Upper lobe of right lung (tissue), 1 donor: ENCODE measurements at regions not wholly inside any gene's neighbourhood (a gene's known extent, or its start where the extent isn't known, plus 50 kb on each side); places are given as distances from the start of the nearest gene placed in this dataset.
A peak's percentile ranks its signal among the peaks of the same experiment; 100 is the strongest.

Experiments
- ATAC-seq: fragments of 200-7000 bp; cut with Tn5 transposase; one replicate; pipeline ENCODE4 v1.9.1; 2020; ENCODE audit warnings: mild to moderate bottlenecking, moderate library complexity
- DNase-seq: peaks from one replicate; pipeline ENCODE4 v3.0.0-alpha.2; 2020
- H3K27ac ChIP-seq: fragments of 200-600 bp; one replicate; pipeline ENCODE4 v1.8.0; 2022
- H3K27me3 ChIP-seq: fragments of 200-600 bp; one replicate; pipeline ENCODE4 v1.8.0; 2022; ENCODE audit warnings: mild to moderate bottlenecking
- H3K36me3 ChIP-seq: fragments of 200-600 bp; one replicate; pipeline ENCODE4 v1.8.0; 2022
- H3K4me1 ChIP-seq: fragments of 200-600 bp; one replicate; pipeline ENCODE4 v1.8.0; 2022
- H3K4me3 ChIP-seq: fragments of 200-600 bp; one replicate; pipeline ENCODE4 v1.8.0; 2022; ENCODE audit warnings: mild to moderate bottlenecking
- H3K9me3 ChIP-seq: fragments of 200-600 bp; one replicate; pipeline ENCODE4 v1.8.0; 2022
- intact Hi-C: fragments of 100-400 bp; cut with DNase I; formaldehyde crosslinking; loops from one replicate; pipeline ENCODE4 v1.11.0; 2022
- TF ChIP-seq, protein P1 (sequence below): fragments of 200-600 bp; IDR thresholded peaks from one replicate; pipeline ENCODE4 v1.8.0; 2022; ENCODE audit warnings: antibody characterized with exemption
- donor health status: DM: no; HTN: yes; CAD: no; lungs with severe emphysema.

DNA sequence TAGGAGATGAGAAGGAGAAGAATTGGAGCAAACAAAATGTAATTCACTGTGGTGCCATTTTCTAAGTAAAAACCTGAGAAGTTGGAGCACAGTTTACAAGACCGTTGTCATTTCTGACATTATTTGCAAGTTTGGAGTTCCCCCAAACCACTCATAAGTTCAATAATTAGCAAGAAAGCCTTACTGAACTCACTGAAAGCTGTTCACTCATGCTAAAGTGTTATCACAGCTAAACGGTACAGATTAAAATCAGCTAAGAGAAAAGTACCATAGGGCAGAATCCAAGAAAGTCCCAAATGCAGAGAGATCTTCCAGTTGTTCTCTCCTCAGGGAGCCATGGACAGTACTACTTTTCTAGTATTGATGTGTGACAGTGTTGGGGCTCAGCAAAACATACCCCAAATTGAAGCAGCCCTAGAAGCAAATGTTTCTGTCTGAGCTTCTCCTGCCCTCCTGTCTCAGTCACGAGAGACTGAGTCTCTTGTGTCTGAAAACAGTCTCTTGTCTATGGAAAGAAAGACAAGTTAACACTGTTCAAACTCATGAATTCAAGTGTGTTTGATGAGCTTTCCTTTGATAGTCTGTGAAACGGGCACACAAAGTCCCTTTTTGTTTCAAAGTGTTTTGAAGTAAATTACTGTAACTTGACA lies 221.2 kb downstream of the GABRG2 start:
- no peaks in the 10 kb centered on the region for H3K4me1 ChIP-seq
- ATAC-seq: no peak
- TF ChIP-seq, protein P1, sequence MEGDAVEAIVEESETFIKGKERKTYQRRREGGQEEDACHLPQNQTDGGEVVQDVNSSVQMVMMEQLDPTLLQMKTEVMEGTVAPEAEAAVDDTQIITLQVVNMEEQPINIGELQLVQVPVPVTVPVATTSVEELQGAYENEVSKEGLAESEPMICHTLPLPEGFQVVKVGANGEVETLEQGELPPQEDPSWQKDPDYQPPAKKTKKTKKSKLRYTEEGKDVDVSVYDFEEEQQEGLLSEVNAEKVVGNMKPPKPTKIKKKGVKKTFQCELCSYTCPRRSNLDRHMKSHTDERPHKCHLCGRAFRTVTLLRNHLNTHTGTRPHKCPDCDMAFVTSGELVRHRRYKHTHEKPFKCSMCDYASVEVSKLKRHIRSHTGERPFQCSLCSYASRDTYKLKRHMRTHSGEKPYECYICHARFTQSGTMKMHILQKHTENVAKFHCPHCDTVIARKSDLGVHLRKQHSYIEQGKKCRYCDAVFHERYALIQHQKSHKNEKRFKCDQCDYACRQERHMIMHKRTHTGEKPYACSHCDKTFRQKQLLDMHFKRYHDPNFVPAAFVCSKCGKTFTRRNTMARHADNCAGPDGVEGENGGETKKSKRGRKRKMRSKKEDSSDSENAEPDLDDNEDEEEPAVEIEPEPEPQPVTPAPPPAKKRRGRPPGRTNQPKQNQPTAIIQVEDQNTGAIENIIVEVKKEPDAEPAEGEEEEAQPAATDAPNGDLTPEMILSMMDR: no peak
- H3K36me3 ChIP-seq: no peaks in the 10 kb centered on the region
- H3K27me3 ChIP-seq: no peaks in the 10 kb centered on the region
- no peak overlapping the region for H3K27ac ChIP-seq
- DNase-seq: no peak
- H3K4me3 ChIP-seq: no peak overlapping the region
- intact Hi-C loops: no loop called here
- H3K9me3 ChIP-seq: no peaks in the 10 kb centered on the region

DNA sequence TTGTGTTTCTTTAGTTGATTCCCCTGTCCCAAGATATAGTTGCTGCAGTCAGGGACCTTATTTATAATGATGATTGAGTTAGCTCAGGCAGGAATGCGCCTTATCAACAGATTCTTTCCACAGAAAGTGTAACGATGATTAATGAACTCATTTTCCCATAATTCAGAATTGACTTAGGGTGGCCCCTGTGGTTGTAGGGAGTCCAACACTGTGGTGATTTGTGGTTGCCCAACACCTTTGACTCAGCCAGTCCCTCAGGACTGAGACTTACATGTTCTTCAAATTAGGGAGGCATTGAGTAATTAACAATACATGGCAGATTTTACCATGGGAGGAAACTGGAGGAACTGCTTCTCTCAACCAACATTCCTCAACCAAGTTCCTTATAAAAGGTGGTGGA lies 221.9 kb downstream of the GABRG2 start:
- ATAC-seq (no peak), DNase-seq (no peak)
- TF ChIP-seq, protein P1: no peak
- Histone ChIP-seq H3K9me3 (no peaks in the 10 kb centered on the region), H3K4me3 (no peak overlapping the region), H3K27me3 (no peaks in the 10 kb centered on the region), H3K36me3 (no peaks in the 10 kb centered on the region), H3K4me1 (no peaks in the 10 kb centered on the region), H3K27ac (no peak overlapping the region)
- intact Hi-C loops: no loop called here

DNA sequence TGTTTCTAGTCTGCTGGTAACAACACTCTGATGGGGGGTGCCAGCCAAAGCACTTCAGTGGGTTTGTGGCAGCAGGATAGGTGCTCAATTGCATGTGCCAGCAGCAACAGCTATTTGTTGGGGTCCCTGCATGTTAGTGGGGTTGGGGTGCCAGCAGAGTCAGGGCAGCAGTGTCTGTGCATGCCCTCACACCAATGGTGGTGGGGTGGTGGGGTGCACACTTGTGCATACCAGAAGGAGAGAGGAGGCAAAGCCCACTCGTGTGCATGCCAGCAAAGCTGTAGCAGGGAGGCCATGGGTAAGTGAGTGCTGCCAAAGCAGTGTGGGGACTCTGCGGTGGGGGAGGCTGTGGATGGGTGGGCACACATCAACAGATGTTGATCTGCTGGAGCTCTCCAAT lies 232.2 kb downstream of the GABRG2 start:
- TF ChIP-seq, protein P1: no peak
- DNase-seq: peak; percentile 29
- Histone ChIP-seq H3K9me3 (no peaks in the 10 kb centered on the region), H3K27ac (no peak overlapping the region), H3K4me1 (no peaks in the 10 kb centered on the region), H3K4me3 (no peak overlapping the region), H3K36me3 (no peaks in the 10 kb centered on the region), H3K27me3 (no peaks in the 10 kb centered on the region)
- intact Hi-C loops: no loop called here
- ATAC-seq: no peak

DNA sequence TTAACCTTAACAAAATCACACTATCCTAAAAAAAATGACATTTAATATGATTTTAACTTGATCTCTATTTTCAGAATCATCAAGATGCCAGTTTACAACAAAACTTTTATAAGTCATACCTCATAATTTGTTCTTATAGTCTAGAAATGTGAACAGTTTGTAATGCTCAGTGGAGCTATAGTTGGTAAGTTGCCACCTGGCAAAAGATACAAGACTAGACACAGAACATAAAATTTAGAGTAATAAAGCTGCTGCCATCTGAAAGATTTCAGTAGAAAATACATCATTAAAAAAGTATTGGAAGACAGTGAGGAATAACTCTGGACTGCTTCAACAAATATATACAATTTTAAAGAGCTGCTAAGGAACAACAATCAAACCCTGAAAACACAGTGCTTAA lies 233.8 kb downstream of the GABRG2 start:
- no peak overlapping the region for H3K27ac ChIP-seq
- H3K9me3 ChIP-seq: no peaks in the 10 kb centered on the region
- H3K4me3 ChIP-seq: no peak overlapping the region
- no peak for DNase-seq
- no peaks in the 10 kb centered on the region for H3K4me1 ChIP-seq
- TF ChIP-seq, protein P1: no peak
- ATAC-seq: no peak
- H3K27me3 ChIP-seq: no peaks in the 10 kb centered on the region
- intact Hi-C loops: no loop called here
- no peaks in the 10 kb centered on the region for H3K36me3 ChIP-seq

DNA sequence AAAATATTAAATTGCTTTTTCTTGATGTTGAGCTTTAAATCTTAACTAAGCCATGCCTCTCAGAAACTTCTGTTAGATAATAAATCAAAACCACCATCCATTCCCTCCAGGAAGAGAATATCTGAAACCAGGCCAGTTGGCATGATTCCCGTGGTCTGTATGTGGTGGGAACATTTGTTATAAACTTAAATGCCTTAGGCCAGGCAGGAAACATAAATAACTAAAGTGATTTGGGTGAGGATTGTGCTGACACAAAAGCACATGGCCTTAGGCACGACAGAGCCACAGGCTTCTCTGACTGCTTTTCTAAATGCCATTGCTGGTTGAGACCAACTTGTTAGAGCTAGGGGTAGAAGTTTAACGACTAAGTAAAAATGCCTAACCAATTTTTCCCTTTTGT lies 255.9 kb downstream of the GABRG2 start:
- TF ChIP-seq, protein P1: no peak
- ATAC-seq: no peak
- no peaks in the 10 kb centered on the region for H3K27me3 ChIP-seq
- no peaks in the 10 kb centered on the region for H3K4me1 ChIP-seq
- DNase-seq: no peak
- H3K9me3 ChIP-seq: no peaks in the 10 kb centered on the region
- intact Hi-C loops: no loop called here
- H3K4me3 ChIP-seq: no peak overlapping the region
- H3K36me3 ChIP-seq: no peaks in the 10 kb centered on the region
- no peak overlapping the region for H3K27ac ChIP-seq

DNA sequence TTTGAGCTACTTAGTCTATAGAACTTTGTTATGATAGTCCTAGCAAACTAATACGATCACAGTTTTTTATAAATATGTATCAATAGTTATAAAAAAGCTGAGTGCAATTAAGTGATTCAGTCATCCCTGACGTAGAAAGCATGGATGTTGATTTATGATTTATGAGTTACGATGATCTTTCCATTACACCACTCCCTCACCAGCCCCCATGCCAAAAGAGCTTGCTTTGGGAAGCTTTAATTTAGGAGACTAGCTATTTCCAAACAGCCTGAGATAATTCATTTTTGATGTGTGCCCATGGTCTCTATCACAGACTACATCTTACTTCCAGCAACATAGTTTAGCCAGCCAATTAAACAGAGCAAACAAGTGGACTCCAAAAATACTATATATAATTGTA lies 256.8 kb downstream of the GABRG2 start:
- no peak overlapping the region for H3K27ac ChIP-seq
- TF ChIP-seq, protein P1: no peak
- H3K27me3 ChIP-seq: no peaks in the 10 kb centered on the region
- ATAC-seq (no peak), DNase-seq (no peak)
- intact Hi-C loops: no loop called here
- no peak overlapping the region for H3K4me3 ChIP-seq
- H3K4me1 ChIP-seq: no peaks in the 10 kb centered on the region
- H3K36me3 ChIP-seq: no peaks in the 10 kb centered on the region
- no peaks in the 10 kb centered on the region for H3K9me3 ChIP-seq
